HepG2 (cell line): ENCODE measurements at regions not wholly inside any gene's neighbourhood (a gene's known extent, or its start where the extent isn't known, plus 50 kb on each side); places are given as distances from the start of the nearest gene placed in this dataset.

Experiments
- FOXK2 ChIP-seq: fragments of 450-650 bp; IDR thresholded peaks from 2 replicates; pipeline ENCODE4 v1.6.1; 2016
- HDAC2 ChIP-seq: sonication (generic); formaldehyde crosslinking; IDR thresholded peaks from 2 replicates; pipeline ENCODE4 v1.4.0; 2020; ENCODE audit warnings: missing genetic modification reagents
- KAT2B ChIP-seq: fragments of 150-350 bp; IDR thresholded peaks from 2 replicates; pipeline ENCODE4 v1.6.1; 2014; ENCODE audit warnings: low read depth, low read length, borderline replicate concordance
- MAFK ChIP-seq, 2 experiments: IDR thresholded peaks in 1 of 2; conservative IDR thresholded peaks in 1 of 2; 2 replicates each; pipeline ENCODE4 v1.6.1; 2011; ENCODE audit warnings: improper control_type of control experiment in 2 of 2, low read length in 2 of 2
- MEF2D ChIP-seq: sonication (generic); formaldehyde crosslinking; IDR thresholded peaks from 2 replicates; pipeline ENCODE4 v1.5.1; 2020; ENCODE audit warnings: mild to moderate bottlenecking, missing genetic modification reagents
- MZF1 ChIP-seq: sonication (generic); formaldehyde crosslinking; IDR thresholded peaks from 2 replicates; pipeline ENCODE4 v1.8.1; 2023; ENCODE audit warnings: mild to moderate bottlenecking, missing genetic modification reagents, borderline replicate concordance
- PATZ1 ChIP-seq: sonication (generic); formaldehyde crosslinking; IDR thresholded peaks from 2 replicates; pipeline ENCODE4 v1.4.0; 2020; ENCODE audit warnings: missing genetic modification reagents
- ZNF430 ChIP-seq: sonication (generic); formaldehyde crosslinking; IDR thresholded peaks from 2 replicates; pipeline ENCODE4 v1.9.0; 2021; ENCODE audit warnings: mild to moderate bottlenecking, missing genetic modification reagents
- ZNF589 ChIP-seq: sonication (generic); formaldehyde crosslinking; conservative IDR thresholded peaks from 2 replicates; pipeline ENCODE4 v1.8.0; 2022; ENCODE audit warnings: mild to moderate bottlenecking, moderate library complexity, missing genetic modification reagents
- ZSCAN12 ChIP-seq: sonication (generic); formaldehyde crosslinking; IDR thresholded peaks from 2 replicates; pipeline ENCODE4 v1.9.0; 2021; ENCODE audit warnings: mild to moderate bottlenecking, missing genetic modification reagents
- TF ChIP-seq, protein P1 (sequence below): IDR thresholded peaks from 2 replicates; pipeline ENCODE4 v1.6.1; 2018; ENCODE audit warnings: missing genetic modification reagents, mild to moderate bottlenecking, missing compliant biosample characterization
- TF ChIP-seq, protein P2 (sequence below): sonication (generic); formaldehyde crosslinking; IDR thresholded peaks from 2 replicates; pipeline ENCODE4 v1.5.0; 2020; ENCODE audit warnings: mild to moderate bottlenecking, missing genetic modification reagents, moderate library complexity
- TF ChIP-seq, protein P3 (sequence below): sonication (generic); formaldehyde crosslinking; IDR thresholded peaks from 2 replicates; pipeline ENCODE4 v1.8.0; 2022; ENCODE audit warnings: mild to moderate bottlenecking, missing genetic modification reagents, borderline replicate concordance
- TF ChIP-seq, protein P4 (sequence below): sonication (generic); formaldehyde crosslinking; IDR thresholded peaks from 2 replicates; pipeline ENCODE4 v1.4.0; 2020; ENCODE audit warnings: missing genetic modification reagents

GRCh38 chr13:83937579-83937978 lies 55.3 kb upstream of the SLITRK1 start:
- TF ChIP-seq, protein P1, sequence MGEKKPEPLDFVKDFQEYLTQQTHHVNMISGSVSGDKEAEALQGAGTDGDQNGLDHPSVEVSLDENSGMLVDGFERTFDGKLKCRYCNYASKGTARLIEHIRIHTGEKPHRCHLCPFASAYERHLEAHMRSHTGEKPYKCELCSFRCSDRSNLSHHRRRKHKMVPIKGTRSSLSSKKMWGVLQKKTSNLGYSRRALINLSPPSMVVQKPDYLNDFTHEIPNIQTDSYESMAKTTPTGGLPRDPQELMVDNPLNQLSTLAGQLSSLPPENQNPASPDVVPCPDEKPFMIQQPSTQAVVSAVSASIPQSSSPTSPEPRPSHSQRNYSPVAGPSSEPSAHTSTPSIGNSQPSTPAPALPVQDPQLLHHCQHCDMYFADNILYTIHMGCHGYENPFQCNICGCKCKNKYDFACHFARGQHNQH (CRISPR knock-in tag) = no peak
- TF ChIP-seq, protein P2, sequence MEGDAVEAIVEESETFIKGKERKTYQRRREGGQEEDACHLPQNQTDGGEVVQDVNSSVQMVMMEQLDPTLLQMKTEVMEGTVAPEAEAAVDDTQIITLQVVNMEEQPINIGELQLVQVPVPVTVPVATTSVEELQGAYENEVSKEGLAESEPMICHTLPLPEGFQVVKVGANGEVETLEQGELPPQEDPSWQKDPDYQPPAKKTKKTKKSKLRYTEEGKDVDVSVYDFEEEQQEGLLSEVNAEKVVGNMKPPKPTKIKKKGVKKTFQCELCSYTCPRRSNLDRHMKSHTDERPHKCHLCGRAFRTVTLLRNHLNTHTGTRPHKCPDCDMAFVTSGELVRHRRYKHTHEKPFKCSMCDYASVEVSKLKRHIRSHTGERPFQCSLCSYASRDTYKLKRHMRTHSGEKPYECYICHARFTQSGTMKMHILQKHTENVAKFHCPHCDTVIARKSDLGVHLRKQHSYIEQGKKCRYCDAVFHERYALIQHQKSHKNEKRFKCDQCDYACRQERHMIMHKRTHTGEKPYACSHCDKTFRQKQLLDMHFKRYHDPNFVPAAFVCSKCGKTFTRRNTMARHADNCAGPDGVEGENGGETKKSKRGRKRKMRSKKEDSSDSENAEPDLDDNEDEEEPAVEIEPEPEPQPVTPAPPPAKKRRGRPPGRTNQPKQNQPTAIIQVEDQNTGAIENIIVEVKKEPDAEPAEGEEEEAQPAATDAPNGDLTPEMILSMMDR = no peak
- no peak for TF ChIP-seq MAFK (conservative IDR thresholded peaks at IDR 0.05 in 1 of 2, IDR thresholded peaks at IDR 0.05 in 1 of 2; ENCODE audit: low read length in 2 of 2)
- no peak for TF ChIP-seq MEF2D (CRISPR knock-in tag)
- TF ChIP-seq KAT2B = no peak
- TF ChIP-seq ZNF430 (CRISPR knock-in tag) = no peak
- TF ChIP-seq, protein P3, sequence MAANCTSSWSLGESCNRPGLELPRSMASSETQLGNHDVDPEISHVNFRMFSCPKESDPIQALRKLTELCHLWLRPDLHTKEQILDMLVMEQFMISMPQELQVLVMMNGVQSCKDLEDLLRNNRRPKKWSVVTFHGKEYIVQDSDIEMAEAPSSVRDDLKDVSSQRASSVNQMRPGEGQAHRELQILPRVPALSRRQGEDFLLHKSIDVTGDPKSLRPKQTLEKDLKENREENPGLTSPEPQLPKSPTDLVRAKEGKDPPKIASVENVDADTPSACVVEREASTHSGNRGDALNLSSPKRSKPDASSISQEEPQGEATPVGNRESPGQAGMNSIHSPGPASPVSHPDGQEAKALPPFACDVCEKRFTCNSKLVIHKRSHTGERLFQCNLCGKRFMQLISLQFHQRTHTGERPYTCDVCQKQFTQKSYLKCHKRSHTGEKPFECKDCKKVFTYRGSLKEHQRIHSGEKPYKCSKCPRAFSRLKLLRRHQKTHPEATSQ (CRISPR knock-in tag) = no peak
- no peak for TF ChIP-seq ZNF589 (CRISPR knock-in tag)
- TF ChIP-seq ZSCAN12 (CRISPR knock-in tag) = no peak
- TF ChIP-seq, protein P4, sequence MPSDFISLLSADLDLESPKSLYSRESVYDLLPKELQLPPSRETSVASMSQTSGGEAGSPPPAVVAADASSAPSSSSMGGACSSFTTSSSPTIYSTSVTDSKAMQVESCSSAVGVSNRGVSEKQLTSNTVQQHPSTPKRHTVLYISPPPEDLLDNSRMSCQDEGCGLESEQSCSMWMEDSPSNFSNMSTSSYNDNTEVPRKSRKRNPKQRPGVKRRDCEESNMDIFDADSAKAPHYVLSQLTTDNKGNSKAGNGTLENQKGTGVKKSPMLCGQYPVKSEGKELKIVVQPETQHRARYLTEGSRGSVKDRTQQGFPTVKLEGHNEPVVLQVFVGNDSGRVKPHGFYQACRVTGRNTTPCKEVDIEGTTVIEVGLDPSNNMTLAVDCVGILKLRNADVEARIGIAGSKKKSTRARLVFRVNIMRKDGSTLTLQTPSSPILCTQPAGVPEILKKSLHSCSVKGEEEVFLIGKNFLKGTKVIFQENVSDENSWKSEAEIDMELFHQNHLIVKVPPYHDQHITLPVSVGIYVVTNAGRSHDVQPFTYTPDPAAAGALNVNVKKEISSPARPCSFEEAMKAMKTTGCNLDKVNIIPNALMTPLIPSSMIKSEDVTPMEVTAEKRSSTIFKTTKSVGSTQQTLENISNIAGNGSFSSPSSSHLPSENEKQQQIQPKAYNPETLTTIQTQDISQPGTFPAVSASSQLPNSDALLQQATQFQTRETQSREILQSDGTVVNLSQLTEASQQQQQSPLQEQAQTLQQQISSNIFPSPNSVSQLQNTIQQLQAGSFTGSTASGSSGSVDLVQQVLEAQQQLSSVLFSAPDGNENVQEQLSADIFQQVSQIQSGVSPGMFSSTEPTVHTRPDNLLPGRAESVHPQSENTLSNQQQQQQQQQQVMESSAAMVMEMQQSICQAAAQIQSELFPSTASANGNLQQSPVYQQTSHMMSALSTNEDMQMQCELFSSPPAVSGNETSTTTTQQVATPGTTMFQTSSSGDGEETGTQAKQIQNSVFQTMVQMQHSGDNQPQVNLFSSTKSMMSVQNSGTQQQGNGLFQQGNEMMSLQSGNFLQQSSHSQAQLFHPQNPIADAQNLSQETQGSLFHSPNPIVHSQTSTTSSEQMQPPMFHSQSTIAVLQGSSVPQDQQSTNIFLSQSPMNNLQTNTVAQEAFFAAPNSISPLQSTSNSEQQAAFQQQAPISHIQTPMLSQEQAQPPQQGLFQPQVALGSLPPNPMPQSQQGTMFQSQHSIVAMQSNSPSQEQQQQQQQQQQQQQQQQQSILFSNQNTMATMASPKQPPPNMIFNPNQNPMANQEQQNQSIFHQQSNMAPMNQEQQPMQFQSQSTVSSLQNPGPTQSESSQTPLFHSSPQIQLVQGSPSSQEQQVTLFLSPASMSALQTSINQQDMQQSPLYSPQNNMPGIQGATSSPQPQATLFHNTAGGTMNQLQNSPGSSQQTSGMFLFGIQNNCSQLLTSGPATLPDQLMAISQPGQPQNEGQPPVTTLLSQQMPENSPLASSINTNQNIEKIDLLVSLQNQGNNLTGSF = no peak
- no peak for TF ChIP-seq MZF1 (CRISPR knock-in tag)
- TF ChIP-seq HDAC2 (CRISPR knock-in tag) = no peak
- TF ChIP-seq FOXK2 = no peak
- TF ChIP-seq PATZ1 (CRISPR knock-in tag) = no peak
